ENCODE measurements at regions not wholly inside any gene's neighbourhood (a gene's known extent, or its start where the extent isn't known, plus 50 kb on each side); places are given as distances from the start of the nearest gene placed in this dataset.

DNA sequence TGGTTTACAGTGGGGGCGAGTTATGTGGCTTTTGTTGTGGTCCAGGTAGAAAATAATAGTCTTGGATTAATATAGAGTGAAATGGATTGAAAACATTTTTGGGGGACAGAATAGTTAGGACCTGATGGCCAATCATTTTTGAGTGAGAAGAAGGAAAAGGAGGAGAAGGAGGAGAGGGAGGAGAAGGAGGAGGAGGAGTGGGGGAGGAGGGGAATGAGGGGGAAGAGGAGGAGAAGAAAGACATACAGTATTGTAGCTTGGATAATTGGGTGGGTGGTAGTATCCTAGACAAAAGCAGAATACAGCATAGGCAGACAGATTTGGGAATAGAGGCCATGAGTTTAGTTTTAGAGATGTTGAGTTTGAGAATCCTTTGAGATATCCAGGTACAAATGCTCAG lies 101.6 kb downstream of the GATA6 start:
- TF ChIP-seq EZH2 (IDR thresholded peaks at IDR 0.05; ENCODE audit: borderline replicate concordance, low read depth, low read length, severe bottlenecking), result no peak
- TF ChIP-seq, protein P1, sequence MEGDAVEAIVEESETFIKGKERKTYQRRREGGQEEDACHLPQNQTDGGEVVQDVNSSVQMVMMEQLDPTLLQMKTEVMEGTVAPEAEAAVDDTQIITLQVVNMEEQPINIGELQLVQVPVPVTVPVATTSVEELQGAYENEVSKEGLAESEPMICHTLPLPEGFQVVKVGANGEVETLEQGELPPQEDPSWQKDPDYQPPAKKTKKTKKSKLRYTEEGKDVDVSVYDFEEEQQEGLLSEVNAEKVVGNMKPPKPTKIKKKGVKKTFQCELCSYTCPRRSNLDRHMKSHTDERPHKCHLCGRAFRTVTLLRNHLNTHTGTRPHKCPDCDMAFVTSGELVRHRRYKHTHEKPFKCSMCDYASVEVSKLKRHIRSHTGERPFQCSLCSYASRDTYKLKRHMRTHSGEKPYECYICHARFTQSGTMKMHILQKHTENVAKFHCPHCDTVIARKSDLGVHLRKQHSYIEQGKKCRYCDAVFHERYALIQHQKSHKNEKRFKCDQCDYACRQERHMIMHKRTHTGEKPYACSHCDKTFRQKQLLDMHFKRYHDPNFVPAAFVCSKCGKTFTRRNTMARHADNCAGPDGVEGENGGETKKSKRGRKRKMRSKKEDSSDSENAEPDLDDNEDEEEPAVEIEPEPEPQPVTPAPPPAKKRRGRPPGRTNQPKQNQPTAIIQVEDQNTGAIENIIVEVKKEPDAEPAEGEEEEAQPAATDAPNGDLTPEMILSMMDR (IDR thresholded peaks at IDR 0.05; ENCODE audit: borderline replicate concordance, extremely low read depth, low read length, poor library complexity, severe bottlenecking), result no peak
